ENCODE measurements at regions not wholly inside any gene's neighbourhood (a gene's known extent, or its start where the extent isn't known, plus 50 kb on each side); places are given as distances from the start of the nearest gene placed in this dataset.

DNA sequence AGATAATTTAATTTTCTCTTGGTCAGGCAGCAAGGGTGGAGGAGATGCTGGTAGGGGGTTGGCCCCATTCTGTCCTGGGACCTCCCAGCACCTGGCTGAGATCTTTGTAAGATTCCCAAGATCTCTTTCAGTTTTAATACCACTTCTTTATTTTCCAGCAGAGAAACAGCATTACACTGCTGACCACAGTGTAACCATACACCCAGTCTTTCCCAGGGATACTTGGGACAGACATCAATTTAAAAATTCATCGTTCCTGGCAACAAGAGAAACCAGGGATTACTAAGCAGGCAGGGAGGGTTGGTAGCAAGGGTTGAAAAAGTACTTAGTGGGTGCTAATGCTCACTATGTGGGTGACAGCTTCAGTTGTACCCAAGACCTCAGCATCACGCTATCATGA, 551.6 kb upstream of the AMELY start:
- H3K4me3 ChIP-seq (ENCODE audit: insufficient read depth in 1 of 2, low read depth in 1 of 2, low read length in 2 of 2): no peak overlapping the region
- no peaks in the 10 kb centered on the region for H3K4me1 ChIP-seq (ENCODE audit: control insufficient read depth, insufficient read depth, low read depth, low read length)
- WGBS: 100% methylated on average over 1 of the region's 2 CpGs

DNA sequence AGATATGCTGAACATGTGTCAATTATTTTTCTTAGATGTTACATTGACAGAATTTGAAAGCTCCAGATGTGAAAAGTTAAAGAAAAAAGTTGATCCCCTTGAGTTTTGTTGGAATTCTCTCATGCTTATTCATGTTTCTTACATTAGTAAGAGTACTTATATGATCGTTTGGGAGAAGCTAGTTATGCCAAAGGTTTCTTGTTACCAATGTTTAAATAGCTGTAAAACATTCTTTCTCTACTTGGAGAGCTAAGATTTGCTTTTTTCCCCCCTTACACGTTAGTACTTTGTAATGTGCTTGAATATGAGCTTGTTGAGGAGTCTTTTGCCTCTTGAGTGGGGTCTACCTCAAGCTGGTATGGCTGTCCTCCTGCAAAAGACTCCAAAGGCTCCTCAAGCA, 551.1 kb upstream of the AMELY start:
- no peak overlapping the region for H3K14ac ChIP-seq (ENCODE audit: low read length in 2 of 2)
- H3K9ac ChIP-seq (ENCODE audit: low read length): no peak overlapping the region
- no peak overlapping the region for H2BK12ac ChIP-seq (ENCODE audit: low read length in 2 of 2)
- peak overlapping the region; percentile 72 for H3K27ac ChIP-seq (ENCODE audit: low read length, poor library complexity, severe bottlenecking)
- H3K23ac ChIP-seq (ENCODE audit: low read length in 2 of 2): no peak overlapping the region
- no peaks in the 10 kb centered on the region for H3K27me3 ChIP-seq (ENCODE audit: control insufficient read depth in 1 of 2, insufficient read depth in 1 of 2, low read length in 2 of 2)
- no peaks in the 10 kb centered on the region for H3K9me3 ChIP-seq (ENCODE audit: control insufficient read depth, low read length)
- no peak overlapping the region for H3K4ac ChIP-seq (ENCODE audit: low read depth in 1 of 2, low read length in 2 of 2)
- H4K8ac ChIP-seq (ENCODE audit: low read length): no peak overlapping the region
- H3K4me2 ChIP-seq (ENCODE audit: low read length, poor library complexity, severe bottlenecking): no peak overlapping the region
- H3K4me3 ChIP-seq (ENCODE audit: insufficient read depth in 1 of 2, low read depth in 1 of 2, low read length in 2 of 2): no peak overlapping the region
- no peak overlapping the region for H2AFZ ChIP-seq (ENCODE audit: low read depth, low read length)
- no peaks in the 10 kb centered on the region for H3K79me1 ChIP-seq (replicated peaks; ENCODE audit: low read length, poor library complexity, severe bottlenecking)
- H3K18ac ChIP-seq (ENCODE audit: low read depth in 1 of 2, low read length in 2 of 2): no peak overlapping the region
- H2BK5ac ChIP-seq (ENCODE audit: low read depth, low read length, poor library complexity, severe bottlenecking): no peak overlapping the region
- H3K36me3 ChIP-seq (ENCODE audit: control insufficient read depth in 1 of 2, insufficient read depth in 2 of 2, low read depth in 1 of 2, low read length in 2 of 2): no peaks in the 10 kb centered on the region
- DNase-seq: no peak
- no peak overlapping the region for H2AK5ac ChIP-seq (ENCODE audit: low read length, severe bottlenecking)
- H2BK120ac ChIP-seq (ENCODE audit: low read depth, low read length): no peak overlapping the region
- H2BK15ac ChIP-seq (ENCODE audit: low read depth, poor library complexity, severe bottlenecking): no peak overlapping the region
- WGBS: no CpG with 5 or more reads among the region's 2 CpGs
- no peak overlapping the region for H4K91ac ChIP-seq (ENCODE audit: low read length)
- no peaks in the 10 kb centered on the region for H3K4me1 ChIP-seq (ENCODE audit: control insufficient read depth, insufficient read depth, low read depth, low read length)

More for the DNA sequence above, 551.6 kb upstream of the AMELY start:
- Histone ChIP-seq H2BK15ac (ENCODE audit: low read depth, poor library complexity, severe bottlenecking) (no peak overlapping the region), H2BK12ac (ENCODE audit: low read length in 2 of 2) (no peak overlapping the region), H4K8ac (ENCODE audit: low read length) (no peak overlapping the region), H2BK5ac (ENCODE audit: low read depth, low read length, poor library complexity, severe bottlenecking) (no peak overlapping the region), H3K9ac (ENCODE audit: low read length) (no peak overlapping the region), H4K91ac (ENCODE audit: low read length) (no peak overlapping the region), H3K14ac (ENCODE audit: low read length in 2 of 2) (no peak overlapping the region), H3K4me2 (ENCODE audit: low read length, poor library complexity, severe bottlenecking) (no peak overlapping the region), H3K27ac (ENCODE audit: low read length, poor library complexity, severe bottlenecking) (peak overlapping the region; percentile 72), H3K4ac (ENCODE audit: low read depth in 1 of 2, low read length in 2 of 2) (no peak overlapping the region), H2BK120ac (ENCODE audit: low read depth, low read length) (no peak overlapping the region), H2AK5ac (ENCODE audit: low read length, severe bottlenecking) (no peak overlapping the region), H3K18ac (ENCODE audit: low read depth in 1 of 2, low read length in 2 of 2) (no peak overlapping the region), H3K23ac (ENCODE audit: low read length in 2 of 2) (no peak overlapping the region), H2AFZ (ENCODE audit: low read depth, low read length) (no peak overlapping the region), H3K27me3 (ENCODE audit: control insufficient read depth in 1 of 2, insufficient read depth in 1 of 2, low read length in 2 of 2) (no peaks in the 10 kb centered on the region), H3K9me3 (ENCODE audit: control insufficient read depth, low read length) (no peaks in the 10 kb centered on the region), H3K79me1 (replicated peaks; ENCODE audit: low read length, poor library complexity, severe bottlenecking) (no peaks in the 10 kb centered on the region), H3K36me3 (ENCODE audit: control insufficient read depth in 1 of 2, insufficient read depth in 2 of 2, low read depth in 1 of 2, low read length in 2 of 2) (no peaks in the 10 kb centered on the region)
- peak; percentile 13 for DNase-seq

- Histone ChIP-seq H2BK12ac (ENCODE audit: low read length in 2 of 2) (no peak overlapping the region), H3K23ac (ENCODE audit: low read length in 2 of 2) (no peak overlapping the region), H2AK5ac (ENCODE audit: low read length, severe bottlenecking) (no peak overlapping the region), H3K36me3 (ENCODE audit: control insufficient read depth in 1 of 2, insufficient read depth in 2 of 2, low read depth in 1 of 2, low read length in 2 of 2) (no peaks in the 10 kb centered on the region), H3K27ac (ENCODE audit: low read length, poor library complexity, severe bottlenecking) (peak overlapping the region; percentile 57), H3K14ac (ENCODE audit: low read length in 2 of 2) (no peak overlapping the region), H3K4ac (ENCODE audit: low read depth in 1 of 2, low read length in 2 of 2) (no peak overlapping the region), H3K4me1 (ENCODE audit: control insufficient read depth, insufficient read depth, low read depth, low read length) (no peaks in the 10 kb centered on the region), H3K9me3 (ENCODE audit: control insufficient read depth, low read length) (no peaks in the 10 kb centered on the region), H3K27me3 (ENCODE audit: control insufficient read depth in 1 of 2, insufficient read depth in 1 of 2, low read length in 2 of 2) (no peaks in the 10 kb centered on the region), H4K8ac (ENCODE audit: low read length) (no peak overlapping the region), H3K18ac (ENCODE audit: low read depth in 1 of 2, low read length in 2 of 2) (no peak overlapping the region), H4K91ac (ENCODE audit: low read length) (no peak overlapping the region), H3K4me2 (ENCODE audit: low read length, poor library complexity, severe bottlenecking) (no peak overlapping the region), H2BK5ac (ENCODE audit: low read depth, low read length, poor library complexity, severe bottlenecking) (no peak overlapping the region), H3K9ac (ENCODE audit: low read length) (no peak overlapping the region), H2AFZ (ENCODE audit: low read depth, low read length) (no peak overlapping the region), H3K79me1 (replicated peaks; ENCODE audit: low read length, poor library complexity, severe bottlenecking) (no peaks in the 10 kb centered on the region), H3K4me3 (ENCODE audit: insufficient read depth in 1 of 2, low read depth in 1 of 2, low read length in 2 of 2) (no peak overlapping the region), H2BK120ac (ENCODE audit: low read depth, low read length) (no peak overlapping the region), H2BK15ac (ENCODE audit: low read depth, poor library complexity, severe bottlenecking) (no peak overlapping the region)
- no CpG with 5 or more reads among the region's 6 CpGs for WGBS
- peak; percentile 70 for DNase-seq
Measured at GRCh38 chrY:7461873-7462525, 550.4 kb upstream of the AMELY start.

DNA sequence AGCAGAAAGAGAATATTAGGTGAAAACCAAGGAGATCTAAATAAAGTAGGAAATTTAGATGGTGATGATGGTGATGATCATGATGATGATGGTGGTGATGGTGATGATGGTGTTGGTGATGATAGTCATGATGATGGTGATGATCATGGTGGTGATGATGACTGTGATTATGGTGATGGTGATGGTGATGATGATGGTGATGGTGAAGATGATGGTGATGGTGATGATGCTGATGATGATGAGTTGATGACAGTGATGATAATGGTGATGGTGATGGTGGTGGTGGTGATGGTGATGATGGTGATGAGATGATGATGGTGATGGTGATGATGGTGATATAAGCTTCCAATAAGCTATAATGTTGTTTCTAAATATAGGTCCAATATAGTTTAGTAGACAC, 548.2 kb upstream of the AMELY start:
- Histone ChIP-seq H3K79me1 (replicated peaks; ENCODE audit: low read length, poor library complexity, severe bottlenecking) (no peaks in the 10 kb centered on the region), H2BK15ac (ENCODE audit: low read depth, poor library complexity, severe bottlenecking) (no peak overlapping the region), H2AFZ (ENCODE audit: low read depth, low read length) (no peak overlapping the region), H2BK5ac (ENCODE audit: low read depth, low read length, poor library complexity, severe bottlenecking) (no peak overlapping the region), H3K9me3 (ENCODE audit: control insufficient read depth, low read length) (no peaks in the 10 kb centered on the region), H3K14ac (ENCODE audit: low read length in 2 of 2) (no peak overlapping the region), H3K4ac (ENCODE audit: low read depth in 1 of 2, low read length in 2 of 2) (no peak overlapping the region), H2BK12ac (ENCODE audit: low read length in 2 of 2) (no peak overlapping the region), H3K4me3 (ENCODE audit: insufficient read depth in 1 of 2, low read depth in 1 of 2, low read length in 2 of 2) (no peak overlapping the region), H3K4me2 (ENCODE audit: low read length, poor library complexity, severe bottlenecking) (no peak overlapping the region), H2AK5ac (ENCODE audit: low read length, severe bottlenecking) (no peak overlapping the region), H2BK120ac (ENCODE audit: low read depth, low read length) (no peak overlapping the region), H3K27me3 (ENCODE audit: control insufficient read depth in 1 of 2, insufficient read depth in 1 of 2, low read length in 2 of 2) (no peaks in the 10 kb centered on the region), H4K91ac (ENCODE audit: low read length) (no peak overlapping the region), H3K36me3 (ENCODE audit: control insufficient read depth in 1 of 2, insufficient read depth in 2 of 2, low read depth in 1 of 2, low read length in 2 of 2) (no peaks in the 10 kb centered on the region), H3K18ac (ENCODE audit: low read depth in 1 of 2, low read length in 2 of 2) (no peak overlapping the region), H3K4me1 (ENCODE audit: control insufficient read depth, insufficient read depth, low read depth, low read length) (no peaks in the 10 kb centered on the region), H4K8ac (ENCODE audit: low read length) (no peak overlapping the region), H3K23ac (ENCODE audit: low read length in 2 of 2) (no peak overlapping the region), H3K9ac (ENCODE audit: low read length) (no peak overlapping the region), H3K27ac (ENCODE audit: low read length, poor library complexity, severe bottlenecking) (no peak overlapping the region)
- DNase-seq: no peak
